Skeletal muscle tissue (tissue), 3 donors: ENCODE measurements at regions not wholly inside any gene's neighbourhood (a gene's known extent, or its start where the extent isn't known, plus 50 kb on each side); places are given as distances from the start of the nearest gene placed in this dataset.

Source experiments
- H3K27ac ChIP-seq: one replicate; pipeline ENCODE4 v1.7.0; 2013; ENCODE audit warnings: mild to moderate bottlenecking, low read depth, low read length, inconsistent platforms
- H3K27me3 ChIP-seq, 3 donors: one replicate each; pipeline ENCODE4 v1.7.0; 2013; ENCODE audit warnings: low read length in 3 of 3; ENCODE audit not compliant: control insufficient read depth in 3 of 3, insufficient read depth in 3 of 3
- H3K36me3 ChIP-seq, 3 donors: one replicate each; pipeline ENCODE4 v1.7.0; 2013; ENCODE audit warnings: low read length in 3 of 3; ENCODE audit not compliant: control insufficient read depth in 3 of 3, insufficient read depth in 3 of 3
- H3K4me1 ChIP-seq, 3 donors: one replicate each; pipeline ENCODE4 v1.7.0; 2013; ENCODE audit warnings: low read length in 3 of 3, mild to moderate bottlenecking in 3 of 3; ENCODE audit not compliant: control insufficient read depth in 3 of 3, insufficient read depth in 3 of 3
- H3K4me3 ChIP-seq, 3 donors: one replicate each; pipeline ENCODE4 v1.7.0; 2013; ENCODE audit warnings: low read length in 3 of 3
- H3K9ac ChIP-seq, 3 donors: one replicate each; pipeline ENCODE4 v1.7.0; 2013; ENCODE audit warnings: low read length in 3 of 3, mild to moderate bottlenecking in 3 of 3, moderate library complexity in 2 of 3, low read depth in 1 of 3
- H3K9me3 ChIP-seq, 3 donors: one replicate each; pipeline ENCODE4 v1.7.0; 2013; ENCODE audit warnings: low read length in 3 of 3; ENCODE audit not compliant: control insufficient read depth in 3 of 3
- donor health status: Osteomylitis.

- Histone ChIP-seq H3K36me3 (no peaks in the 10 kb centered on the region), H3K27ac (no peak overlapping the region), H3K9me3 (no peaks in the 10 kb centered on the region), H3K27me3 (peaks cover 0 to 3% (median 0%) of the 10 kb centered on the region in 3 donors), H3K4me3 (no peak overlapping the region), H3K9ac (no peak overlapping the region), H3K4me1 (peaks cover 0 to 9% (median 0%) of the 10 kb centered on the region in 3 donors)
Observed at GRCh38 chr11:126129727-126130671, 67.3 kb upstream of the CDON start.

DNA sequence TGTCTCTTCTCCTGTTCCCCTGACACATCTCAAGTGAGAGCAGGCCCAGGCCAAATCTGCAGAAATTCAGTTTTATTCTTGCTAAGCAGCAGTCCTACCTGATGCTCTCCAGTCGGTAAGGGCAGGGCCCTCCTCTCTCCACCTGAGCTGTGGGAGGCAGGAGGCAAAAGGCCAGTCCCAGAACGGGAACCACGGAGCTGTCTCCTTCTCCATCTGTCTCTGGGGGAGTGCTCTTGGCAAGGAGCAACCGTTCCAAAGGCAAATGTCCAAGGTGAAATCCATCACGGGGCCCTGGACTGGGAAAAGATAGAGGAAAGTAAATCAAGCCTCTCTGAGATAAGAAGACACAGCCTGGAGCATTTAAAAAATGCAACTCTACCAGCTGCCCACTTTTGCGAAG, 65.2 kb upstream of the CDON start:
- no peaks in the 10 kb centered on the region for H3K36me3 ChIP-seq
- no peak overlapping the region for H3K27ac ChIP-seq
- no peaks in the 10 kb centered on the region for H3K27me3 ChIP-seq
- peaks cover 9 to 19% (median 12%) of the 10 kb centered on the region in 3 donors for H3K4me1 ChIP-seq
- no peak overlapping the region for H3K9ac ChIP-seq
- no peak overlapping the region for H3K4me3 ChIP-seq
- H3K9me3 ChIP-seq: no peaks in the 10 kb centered on the region

DNA sequence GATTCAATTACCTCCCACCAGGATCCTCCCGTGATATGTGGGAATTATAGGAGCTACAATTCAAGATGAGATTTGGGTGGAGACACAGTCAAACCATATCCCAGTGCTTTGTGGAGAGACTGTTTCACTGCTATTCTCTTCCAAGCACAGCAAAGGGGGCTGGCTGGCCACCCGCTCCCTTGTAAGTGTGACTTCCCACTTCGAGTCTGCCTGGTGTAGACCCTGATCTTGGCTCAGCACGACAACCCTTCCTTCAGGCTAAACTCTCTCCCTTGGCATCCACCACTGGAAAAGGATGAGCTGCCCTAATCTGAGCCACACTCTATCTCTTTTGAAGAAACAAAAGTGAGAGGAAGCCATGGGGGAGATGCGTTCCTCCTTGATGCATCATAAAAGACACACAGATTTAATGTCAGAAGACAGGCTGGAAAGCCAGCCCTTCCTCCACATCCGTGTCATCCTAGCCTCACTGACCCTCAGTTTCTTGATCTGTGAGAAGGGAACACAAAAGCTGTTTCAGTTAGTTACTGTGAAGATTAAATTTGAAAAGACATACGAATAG, 64.7 kb upstream of the CDON start:
- no peaks in the 10 kb centered on the region for H3K27me3 ChIP-seq
- H3K36me3 ChIP-seq: no peaks in the 10 kb centered on the region
- H3K9ac ChIP-seq: no peak overlapping the region
- H3K4me1 ChIP-seq: peaks cover 9 to 19% (median 12%) of the 10 kb centered on the region in 3 donors
- no peak overlapping the region for H3K27ac ChIP-seq
- H3K9me3 ChIP-seq: no peaks in the 10 kb centered on the region
- no peak overlapping the region for H3K4me3 ChIP-seq

- Histone ChIP-seq H3K9me3 (no peaks in the 10 kb centered on the region), H3K4me1 (peaks cover 9 to 15% (median 12%) of the 10 kb centered on the region in 3 donors), H3K9ac (no peak overlapping the region), H3K27ac (no peak overlapping the region), H3K36me3 (no peaks in the 10 kb centered on the region), H3K4me3 (no peak overlapping the region), H3K27me3 (no peaks in the 10 kb centered on the region)
Observed at GRCh38 chr11:126124231-126124661, 61.6 kb upstream of the CDON start.

GRCh38 chr11:126123686-126124085, 61.0 kb upstream of the CDON start:
- peaks cover 9 to 15% (median 12%) of the 10 kb centered on the region in 3 donors for H3K4me1 ChIP-seq

GRCh38 chr11:126122863-126123262, 60.2 kb upstream of the CDON start:
- H3K27me3 ChIP-seq: no peaks in the 10 kb centered on the region
- no peak overlapping the region for H3K9ac ChIP-seq
- peaks cover 9 to 12% (median 11%) of the 10 kb centered on the region in 3 donors for H3K4me1 ChIP-seq
- no peaks in the 10 kb centered on the region for H3K36me3 ChIP-seq
- H3K27ac ChIP-seq: peak overlapping the region; percentile 52
- no peaks in the 10 kb centered on the region for H3K9me3 ChIP-seq
- no peak overlapping the region for H3K4me3 ChIP-seq

More at GRCh38 chr11:126123686-126124085, 61.0 kb upstream of the CDON start:
- Histone ChIP-seq H3K9ac (no peak overlapping the region), H3K4me3 (no peak overlapping the region), H3K36me3 (no peaks in the 10 kb centered on the region), H3K27ac (peak overlapping the region; percentile 52), H3K9me3 (no peaks in the 10 kb centered on the region), H3K27me3 (no peaks in the 10 kb centered on the region)

- Histone ChIP-seq H3K36me3 (no peaks in the 10 kb centered on the region), H3K27ac (no peak overlapping the region), H3K4me3 (no peak overlapping the region), H3K9me3 (no peaks in the 10 kb centered on the region), H3K4me1 (peaks cover 9 to 13% (median 11%) of the 10 kb centered on the region in 3 donors), H3K27me3 (no peaks in the 10 kb centered on the region), H3K9ac (no peak overlapping the region)
Observed at GRCh38 chr11:126121296-126121695, 58.6 kb upstream of the CDON start.

GRCh38 chr11:126118806-126119205, 56.1 kb upstream of the CDON start:
- H3K4me1 ChIP-seq: peaks cover 25 to 26% (median 26%) of the 10 kb centered on the region in 3 donors
- no peak overlapping the region for H3K4me3 ChIP-seq
- H3K9me3 ChIP-seq: no peaks in the 10 kb centered on the region
- no peak overlapping the region for H3K9ac ChIP-seq
- no peaks in the 10 kb centered on the region for H3K36me3 ChIP-seq
- H3K27ac ChIP-seq: no peak overlapping the region
- no peaks in the 10 kb centered on the region for H3K27me3 ChIP-seq

DNA sequence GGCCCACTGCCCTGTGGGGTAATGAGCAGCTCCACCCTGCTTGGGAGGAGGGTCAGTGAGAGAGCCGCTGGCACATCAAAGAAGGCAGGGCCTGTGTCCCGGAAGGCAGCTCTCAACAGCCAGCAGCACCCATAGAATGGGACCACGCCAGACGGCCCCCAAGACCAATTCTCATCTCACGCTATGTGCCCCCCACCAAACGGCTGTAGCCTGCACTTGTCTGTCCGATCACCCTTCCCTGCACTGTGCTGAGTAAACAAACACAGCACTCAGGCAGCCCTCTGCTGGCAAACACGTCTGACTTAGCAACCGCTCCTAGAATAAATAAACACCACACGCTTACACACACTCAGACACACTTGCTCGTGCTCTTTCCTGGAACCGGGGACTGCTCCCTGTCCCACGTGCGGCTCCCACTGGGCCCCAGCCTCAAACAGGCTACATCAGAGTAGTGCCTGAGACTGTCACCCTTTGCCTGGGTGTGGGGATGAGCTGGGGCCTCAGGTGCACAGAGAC, 53.2 kb upstream of the CDON start:
- H3K9ac ChIP-seq: peak overlapping the region; percentile 28 to 71 (median 56)
- H3K9me3 ChIP-seq: no peaks in the 10 kb centered on the region
- no peaks in the 10 kb centered on the region for H3K27me3 ChIP-seq
- H3K4me1 ChIP-seq: peaks cover 52 to 55% (median 55%) of the 10 kb centered on the region in 3 donors
- H3K27ac ChIP-seq: peak overlapping the region; percentile 87
- H3K36me3 ChIP-seq: no peaks in the 10 kb centered on the region
- H3K4me3 ChIP-seq: peak overlapping the region in 2 of 3 donors; percentile 22 to 36

DNA sequence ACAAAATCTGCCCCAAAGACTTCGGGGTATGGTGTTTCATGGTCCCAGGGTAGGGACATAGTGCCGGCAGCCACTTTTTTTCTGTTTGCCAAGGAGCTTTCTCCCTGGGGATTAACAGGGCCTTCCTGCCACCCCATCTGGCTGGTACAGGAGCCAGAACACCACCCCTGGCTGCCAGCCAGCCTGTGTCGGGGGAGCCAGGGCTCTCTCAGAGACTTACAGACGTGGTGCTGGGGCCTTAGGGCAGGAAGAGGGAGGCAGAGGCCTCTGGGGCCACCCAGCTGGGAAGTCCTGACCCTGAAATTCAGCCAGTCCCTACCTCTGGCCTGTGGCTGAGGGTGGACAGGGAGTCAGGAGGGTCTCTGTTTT, 52.4 kb upstream of the CDON start:
- peak overlapping the region in 2 of 3 donors; percentile 11 to 41 for H3K4me3 ChIP-seq
- H3K27ac ChIP-seq: peak overlapping the region; percentile 87
- H3K9ac ChIP-seq: peak overlapping the region; percentile 56 to 71 (median 63)
- no peaks in the 10 kb centered on the region for H3K9me3 ChIP-seq
- H3K27me3 ChIP-seq: no peaks in the 10 kb centered on the region
- no peaks in the 10 kb centered on the region for H3K36me3 ChIP-seq
- H3K4me1 ChIP-seq: peaks cover 60 to 63% (median 62%) of the 10 kb centered on the region in 3 donors
